GM18870 (cell line): ENCODE measurements at regions not wholly inside any gene's neighbourhood (a gene's known extent, or its start where the extent isn't known, plus 50 kb on each side); places are given as distances from the start of the nearest gene placed in this dataset.
"Not testable (repeated sequence)": the region's sequence is repeated elsewhere in the genome, so short reads cannot be mapped to it uniquely, and the experiment has no call there.

Experiments
- ATAC-seq: cut with Tn5 transposase; IDR thresholded peaks from one replicate; pipeline ENCODE4 v1.9.1; 2021; ENCODE audit warnings: moderate library complexity; ENCODE audit not compliant: unreplicated experiment

GRCh38 chr4:162849937-162850336 is 316.8 kb downstream of the NAF1 start:
- no peak for ATAC-seq

DNA sequence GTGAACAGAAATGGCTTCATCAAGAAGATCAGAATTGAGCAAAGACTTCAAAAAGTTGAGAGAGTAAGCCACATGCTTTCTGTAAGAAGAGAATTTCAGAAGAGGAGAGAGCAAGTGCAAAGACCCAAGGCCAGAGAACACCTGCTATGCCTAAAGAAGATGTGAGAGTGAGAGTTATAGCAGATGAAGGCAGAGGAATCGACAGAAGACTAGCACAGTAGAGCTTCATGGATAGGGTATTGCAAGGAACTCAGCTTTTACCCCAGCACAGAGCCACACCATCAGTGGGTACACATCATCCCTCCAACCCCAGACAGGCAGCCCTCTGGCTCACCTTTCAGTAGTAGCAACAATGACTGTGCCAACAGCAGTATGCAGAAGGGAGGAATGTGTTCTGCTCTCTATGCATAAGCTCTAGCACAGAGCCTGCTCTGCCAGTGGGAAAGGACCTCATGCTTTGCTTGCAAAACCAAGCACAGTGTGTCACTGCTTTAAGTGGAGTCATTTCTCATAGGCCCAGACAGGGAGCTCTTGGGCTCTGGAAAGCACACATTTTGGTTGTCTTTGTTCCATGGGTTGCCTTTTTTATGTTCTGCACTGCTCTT is 318.6 kb downstream of the NAF1 start:
- ATAC-seq: peak; percentile 47

- no peak for ATAC-seq
Observed at GRCh38 chr4:162841753-162842152, 324.9 kb downstream of the NAF1 start.

- no peak for ATAC-seq
Observed at GRCh38 chr4:162839814-162840213, 326.9 kb downstream of the NAF1 start.

- no peak for ATAC-seq
Observed at GRCh38 chr4:162838671-162839070, 328.0 kb downstream of the NAF1 start.

DNA sequence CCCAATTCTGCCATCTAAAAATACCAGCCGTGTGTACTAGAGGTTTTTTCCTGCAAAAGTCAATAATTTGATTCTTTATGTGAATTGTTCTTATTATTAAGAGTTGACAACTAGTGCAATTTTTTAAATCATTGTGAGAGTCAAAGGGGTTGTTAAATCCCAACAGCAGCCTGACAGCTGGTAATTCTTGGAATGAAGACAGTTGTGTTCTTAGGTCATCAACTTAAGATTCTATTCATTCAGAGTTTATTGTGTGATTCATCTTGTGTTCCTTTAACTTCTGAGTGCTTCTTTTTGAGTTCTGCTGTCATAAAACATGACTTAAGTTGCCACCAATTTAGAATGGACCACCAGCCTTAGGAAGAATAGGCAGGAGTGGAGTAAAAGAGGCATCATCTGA is 329.0 kb downstream of the NAF1 start:
- no peak for ATAC-seq

DNA sequence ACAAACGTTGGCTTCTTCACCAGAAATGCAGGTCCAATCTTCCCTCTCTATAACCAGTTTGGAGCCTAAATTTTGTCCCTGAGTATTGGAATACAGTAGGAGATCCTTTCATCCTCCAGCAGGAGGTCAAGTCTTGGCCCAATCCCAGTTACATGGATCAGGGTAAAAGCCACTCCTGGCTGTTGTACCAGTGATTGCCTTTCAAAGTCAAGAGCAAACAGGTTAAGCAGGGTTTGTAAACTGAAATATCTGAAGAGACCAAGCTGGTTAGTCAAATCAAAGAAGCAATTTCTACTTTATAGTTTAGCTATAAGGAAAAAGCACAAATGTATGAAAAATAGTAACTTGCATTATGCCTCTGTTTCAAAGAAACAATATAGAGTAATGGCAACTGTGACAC is 329.4 kb downstream of the NAF1 start:
- ATAC-seq: no peak

DNA sequence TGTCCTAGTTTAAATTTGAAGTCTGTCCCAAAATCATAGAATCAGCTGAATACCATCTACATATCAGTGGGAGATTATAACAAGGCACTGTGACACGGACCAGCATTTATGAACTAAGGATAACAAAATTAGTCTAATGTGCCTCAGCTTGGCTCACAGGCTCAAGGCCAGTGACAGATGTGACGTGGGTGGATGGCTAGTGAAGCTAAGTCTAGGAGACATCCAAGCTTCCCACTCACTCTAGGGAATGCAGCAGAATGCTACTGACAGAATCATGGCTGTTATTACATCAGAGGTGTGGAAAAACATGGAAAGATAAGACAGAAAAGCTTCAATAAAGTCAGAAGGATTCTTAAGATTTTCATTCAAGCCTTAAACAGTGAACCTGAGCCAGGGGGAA is 329.9 kb downstream of the NAF1 start:
- no peak for ATAC-seq

GRCh38 chr4:162836258-162836657 is 330.4 kb downstream of the NAF1 start:
- ATAC-seq: not testable (repeated sequence)

DNA sequence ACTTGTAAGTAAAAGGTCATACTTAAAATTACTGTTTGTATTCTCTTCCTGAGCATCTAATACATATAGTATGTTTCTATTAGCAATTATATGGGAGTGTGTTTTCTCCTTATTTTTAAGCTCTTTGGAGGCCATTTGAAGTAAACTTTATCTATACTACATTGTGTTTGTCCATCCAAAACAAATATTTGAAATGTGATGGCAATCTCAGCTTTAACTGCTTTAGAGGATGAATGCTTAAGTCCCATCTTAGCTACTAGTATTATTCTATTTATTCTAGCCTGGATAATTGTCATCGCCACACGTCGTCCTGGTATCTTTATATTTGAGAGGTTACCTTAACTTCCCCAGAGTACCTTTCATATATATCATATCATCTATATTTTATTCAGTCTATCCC is 335.8 kb downstream of the NAF1 start:
- ATAC-seq: no peak

DNA sequence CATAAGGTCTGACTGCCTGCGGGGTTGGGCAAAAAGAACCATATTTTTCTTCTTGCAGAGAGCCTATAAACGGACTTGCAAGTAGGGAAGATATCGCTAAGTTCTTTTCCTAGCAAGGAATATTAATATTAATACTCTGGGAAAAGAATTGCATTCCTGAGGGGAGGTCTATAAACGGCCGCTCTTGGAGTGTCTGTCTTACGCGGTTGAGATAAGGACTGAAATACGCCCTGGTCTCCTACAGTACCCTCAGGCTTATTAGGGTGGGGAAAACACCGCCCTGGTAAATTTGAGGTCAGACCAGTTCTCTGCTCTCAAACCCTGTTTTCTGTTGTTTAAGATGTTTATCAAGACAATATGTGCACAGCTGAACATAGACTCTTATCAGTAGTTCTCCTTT is 349.3 kb downstream of the NAF1 start:
- not testable (repeated sequence) for ATAC-seq

GRCh38 chr4:162804351-162804924 is 362.3 kb downstream of the NAF1 start:
- no peak for ATAC-seq

DNA sequence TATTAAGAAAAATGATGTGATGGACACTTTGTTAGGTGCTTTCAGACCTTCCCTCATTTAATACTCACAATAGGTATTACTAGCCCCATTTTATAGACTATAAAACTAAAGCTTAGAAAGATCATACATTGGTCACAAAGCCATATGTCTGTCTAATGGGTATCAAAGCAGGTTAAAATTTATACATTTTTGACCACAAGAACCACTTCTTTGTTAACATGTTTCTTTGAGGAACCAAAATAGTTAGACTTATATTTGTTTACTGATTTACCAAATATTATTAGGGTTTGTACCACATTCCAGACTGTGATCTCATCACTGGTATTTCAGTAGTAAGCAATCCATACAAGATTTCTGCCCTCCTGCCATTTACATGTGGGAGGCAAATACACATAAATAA is 363.3 kb downstream of the NAF1 start:
- ATAC-seq: peak; percentile 67

DNA sequence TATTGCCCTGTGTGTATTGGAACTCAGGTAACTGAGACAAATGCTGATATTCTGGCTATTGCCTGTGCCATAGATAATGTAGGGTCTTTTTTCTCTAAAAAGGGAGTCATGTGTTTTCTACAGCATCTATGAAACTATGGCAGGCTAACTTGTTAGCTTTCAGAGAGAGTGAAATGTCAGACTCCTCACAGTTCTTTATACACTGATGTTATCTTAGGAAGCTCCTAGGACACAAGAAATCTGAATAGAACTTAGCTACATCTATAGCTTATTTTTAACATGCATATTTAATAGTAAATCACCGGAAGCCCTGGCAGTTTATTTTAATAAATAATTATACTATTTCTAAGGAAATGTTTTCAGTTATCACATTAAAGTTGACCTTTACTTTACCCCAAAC is 369.6 kb downstream of the NAF1 start:
- ATAC-seq: no peak

DNA sequence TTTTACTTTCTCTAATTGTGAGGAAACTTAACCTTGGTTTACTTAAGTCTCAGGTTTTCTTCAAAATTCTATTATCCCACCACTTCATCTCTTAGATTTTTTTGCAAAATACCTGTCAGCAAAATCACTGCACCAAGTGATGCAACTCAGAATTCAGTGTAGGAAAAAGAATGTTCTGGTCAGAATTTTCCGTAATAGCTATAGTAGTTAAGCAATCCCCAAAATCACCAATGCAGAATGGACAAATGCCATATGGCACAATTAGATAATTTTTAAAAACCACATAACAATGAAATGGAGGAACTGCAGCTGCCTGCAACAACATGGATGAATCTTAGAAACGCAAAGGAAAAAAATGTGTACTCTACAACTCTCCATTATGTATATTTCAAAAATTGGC is 373.1 kb downstream of the NAF1 start:
- no peak for ATAC-seq

- ATAC-seq: no peak
Observed at GRCh38 chr4:162793004-162793403, 373.7 kb downstream of the NAF1 start.

- ATAC-seq: no peak
Observed at GRCh38 chr4:162791226-162791625, 375.5 kb downstream of the NAF1 start.

DNA sequence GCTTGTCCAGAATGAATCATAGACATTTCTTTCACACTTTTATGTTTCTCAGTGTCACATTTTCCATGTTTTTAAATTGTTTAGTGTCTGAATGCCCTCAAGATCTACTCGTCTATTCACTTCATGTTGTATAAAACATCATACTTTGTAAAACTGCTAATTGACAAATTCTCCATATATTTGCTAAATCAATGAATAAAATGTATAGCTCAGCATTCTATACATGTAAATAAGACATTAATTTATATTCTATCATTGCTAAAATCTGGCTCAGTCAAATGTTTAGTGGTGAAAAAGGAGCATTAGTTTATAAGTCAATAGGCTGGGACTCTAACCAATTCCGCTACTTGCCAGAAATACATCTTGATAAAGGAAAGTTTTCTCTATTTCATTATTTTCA is 379.6 kb downstream of the NAF1 start:
- no peak for ATAC-seq

GRCh38 chr4:162782778-162783525 is 383.7 kb downstream of the NAF1 start:
- ATAC-seq: no peak

- no peak for ATAC-seq
Observed at GRCh38 chr4:162782096-162782777, 384.5 kb downstream of the NAF1 start.

GRCh38 chr4:162770761-162771490 is 395.8 kb downstream of the NAF1 start:
- ATAC-seq: no peak
